DOHH2 (cell line): ENCODE measurements at regions not wholly inside any gene's neighbourhood (a gene's known extent, or its start where the extent isn't known, plus 50 kb on each side); places are given as distances from the start of the nearest gene placed in this dataset.

Experiments
- H3F3A ChIP-seq: fragments of 200-600 bp; sonication (generic), shearing (Covaris generic); 2 replicates; pipeline ENCODE4 v1.6.0; 2016; ENCODE audit warnings: antibody characterized with exemption, mild to moderate bottlenecking; ENCODE audit not compliant: control insufficient read depth, insufficient read depth
- H3K27ac ChIP-seq: fragments of 200-600 bp; sonication (generic); 2 replicates; pipeline ENCODE4 v1.5.1; 2014; ENCODE audit warnings: low read depth, mild to moderate bottlenecking, low read length, moderate library complexity
- H3K27me3 ChIP-seq: fragments of 200-600 bp; sonication (generic); 2 replicates; pipeline ENCODE4 v1.6.1; 2014; ENCODE audit warnings: mild to moderate bottlenecking, low read length, mixed read lengths; ENCODE audit not compliant: control insufficient read depth
- H3K36me3 ChIP-seq: fragments of 200-600 bp; sonication (generic); 2 replicates; pipeline ENCODE4 v1.6.1; 2014; ENCODE audit warnings: mild to moderate bottlenecking, low read length, moderate library complexity, mixed read lengths; ENCODE audit not compliant: control insufficient read depth
- H3K4me1 ChIP-seq: fragments of 200-600 bp; sonication (generic); 2 replicates; pipeline ENCODE4 v1.6.1; 2014; ENCODE audit warnings: mild to moderate bottlenecking, low read length, mixed read lengths; ENCODE audit not compliant: control insufficient read depth
- H3K4me2 ChIP-seq: fragments of 200-600 bp; sonication (generic); 2 replicates; pipeline ENCODE4 v1.6.0; 2014; ENCODE audit warnings: mild to moderate bottlenecking, low read length, moderate library complexity
- H3K4me3 ChIP-seq: fragments of 200-600 bp; sonication (generic); 2 replicates; pipeline ENCODE4 v1.5.1; 2014; ENCODE audit warnings: mild to moderate bottlenecking, low read length, mixed read lengths
- H3K79me2 ChIP-seq: fragments of 200-600 bp; sonication (generic); 2 replicates; pipeline ENCODE4 v1.6.1; 2014; ENCODE audit warnings: mild to moderate bottlenecking, low read length, mixed read lengths; ENCODE audit not compliant: control insufficient read depth
- H3K9me2 ChIP-seq: fragments of 200-600 bp; sonication (generic); replicated peaks from 2 replicates; pipeline ENCODE4 v1.6.1; 2014; ENCODE audit warnings: mild to moderate bottlenecking, low read length, mixed read lengths; ENCODE audit not compliant: control insufficient read depth
- H3K9me3 ChIP-seq: fragments of 200-600 bp; sonication (generic); 2 replicates; pipeline ENCODE4 v1.6.1; 2014; ENCODE audit warnings: antibody characterized with exemption, low read length, mixed read lengths; ENCODE audit not compliant: control insufficient read depth, insufficient read depth
- H4K20me1 ChIP-seq: fragments of 200-600 bp; sonication (generic); 2 replicates; pipeline ENCODE4 v1.6.0; 2014; ENCODE audit warnings: low read depth, mild to moderate bottlenecking, antibody characterized with exemption, low read length, moderate library complexity; ENCODE audit not compliant: control insufficient read depth, insufficient read depth
- CTCF ChIP-seq: fragments of 200-600 bp; sonication (generic); IDR thresholded peaks from one replicate; pipeline ENCODE4 v1.5.1; 2014; ENCODE audit warnings: antibody characterized with exemption, mild to moderate bottlenecking, low read depth, low read length; ENCODE audit not compliant: poor library complexity, severe bottlenecking
- EZH2phosphoT487 ChIP-seq: fragments of 200-600 bp; sonication (generic); IDR thresholded peaks from 2 replicates; pipeline ENCODE4 v1.6.1; 2017; ENCODE audit warnings: borderline replicate concordance, mild to moderate bottlenecking, antibody characterized with exemption, low read length, moderate library complexity, mixed read lengths

- no peaks in the 10 kb centered on the region for H3K27me3 ChIP-seq
- H3F3A ChIP-seq: no peaks in the 10 kb centered on the region
- H3K36me3 ChIP-seq: no peaks in the 10 kb centered on the region
- no peak overlapping the region for H3K27ac ChIP-seq
- H3K4me3 ChIP-seq: no peak overlapping the region
- H3K9me2 ChIP-seq: no peaks in the 10 kb centered on the region
- H4K20me1 ChIP-seq: no peaks in the 10 kb centered on the region
- no peak for TF ChIP-seq EZH2phosphoT487
- no peak for TF ChIP-seq CTCF
- H3K4me1 ChIP-seq: no peaks in the 10 kb centered on the region
- H3K9me3 ChIP-seq: no peaks in the 10 kb centered on the region
- H3K4me2 ChIP-seq: no peak overlapping the region
- no peaks in the 10 kb centered on the region for H3K79me2 ChIP-seq
These were observed 378.2 kb upstream of the ALCAM start for GRCh38 chr3:104988496-104988895.

GRCh38 chr3:104989878-104990277 is 376.8 kb upstream of the ALCAM start:
- Histone ChIP-seq H3K79me2 (no peaks in the 10 kb centered on the region), H3K27me3 (no peaks in the 10 kb centered on the region), H3K4me3 (no peak overlapping the region), H3K4me2 (no peak overlapping the region), H3K27ac (no peak overlapping the region), H3K36me3 (no peaks in the 10 kb centered on the region), H3K9me2 (no peaks in the 10 kb centered on the region), H3F3A (no peaks in the 10 kb centered on the region), H3K9me3 (no peaks in the 10 kb centered on the region), H4K20me1 (no peaks in the 10 kb centered on the region), H3K4me1 (no peaks in the 10 kb centered on the region)
- TF ChIP-seq EZH2phosphoT487 (no peak), CTCF (no peak)

GRCh38 chr3:104990758-104991157 is 376.0 kb upstream of the ALCAM start:
- no peaks in the 10 kb centered on the region for H3K27me3 ChIP-seq
- H4K20me1 ChIP-seq: no peaks in the 10 kb centered on the region
- no peaks in the 10 kb centered on the region for H3K4me1 ChIP-seq
- TF ChIP-seq CTCF (no peak), EZH2phosphoT487 (no peak)
- H3K27ac ChIP-seq: no peak overlapping the region
- no peak overlapping the region for H3K4me2 ChIP-seq
- H3K9me3 ChIP-seq: no peaks in the 10 kb centered on the region
- no peaks in the 10 kb centered on the region for H3K9me2 ChIP-seq
- H3K79me2 ChIP-seq: no peaks in the 10 kb centered on the region
- H3K36me3 ChIP-seq: no peaks in the 10 kb centered on the region
- no peaks in the 10 kb centered on the region for H3F3A ChIP-seq
- no peak overlapping the region for H3K4me3 ChIP-seq

- Histone ChIP-seq H4K20me1 (no peaks in the 10 kb centered on the region), H3K27ac (no peak overlapping the region), H3F3A (no peaks in the 10 kb centered on the region), H3K4me2 (no peak overlapping the region), H3K9me2 (no peaks in the 10 kb centered on the region), H3K9me3 (no peaks in the 10 kb centered on the region), H3K4me1 (no peaks in the 10 kb centered on the region), H3K36me3 (no peaks in the 10 kb centered on the region), H3K79me2 (no peaks in the 10 kb centered on the region), H3K4me3 (no peak overlapping the region), H3K27me3 (no peaks in the 10 kb centered on the region)
- no peak for TF ChIP-seq EZH2phosphoT487
- no peak for TF ChIP-seq CTCF
These were observed 374.0 kb upstream of the ALCAM start for GRCh38 chr3:104992676-104993075.
